AG10803 (cell line): ENCODE measurements at regions not wholly inside any gene's neighbourhood (a gene's known extent, or its start where the extent isn't known, plus 50 kb on each side); places are given as distances from the start of the nearest gene placed in this dataset.

Experiments
- DNase-seq: peaks from one replicate; pipeline ENCODE4 v3.0.0; 2010; ENCODE audit warnings: low read depth
- H3K4me3 ChIP-seq: 2 replicates; pipeline ENCODE4 v1.5.1; 2011; ENCODE audit warnings: mild to moderate bottlenecking, low read length, control low read depth
- TF ChIP-seq, protein P1 (sequence below): conservative IDR thresholded peaks from 2 replicates; pipeline ENCODE4 v1.5.1; 2011; ENCODE audit warnings: mild to moderate bottlenecking, low read length, control low read depth, inconsistent platforms

DNA sequence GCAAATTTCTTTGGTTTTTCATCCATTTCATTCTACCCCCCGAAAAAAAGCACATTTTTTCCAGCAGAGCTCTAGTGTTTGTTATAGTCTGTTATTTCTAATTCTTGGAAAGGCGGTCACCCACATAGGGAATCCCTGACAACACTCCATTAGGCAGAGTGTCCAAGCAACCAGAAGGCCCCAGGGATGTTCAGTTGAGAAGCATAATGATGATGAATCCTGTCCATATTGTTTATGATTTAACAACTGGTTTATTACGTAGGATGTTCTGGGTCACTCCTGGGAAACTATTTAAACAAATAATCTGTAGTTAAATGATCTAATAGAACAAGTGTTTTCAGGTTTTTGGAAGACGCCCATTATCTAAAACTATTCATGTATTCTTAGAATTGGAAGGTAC, 388.7 kb downstream of the TNS1 start:
- DNase-seq, result no peak
- TF ChIP-seq, protein P1, sequence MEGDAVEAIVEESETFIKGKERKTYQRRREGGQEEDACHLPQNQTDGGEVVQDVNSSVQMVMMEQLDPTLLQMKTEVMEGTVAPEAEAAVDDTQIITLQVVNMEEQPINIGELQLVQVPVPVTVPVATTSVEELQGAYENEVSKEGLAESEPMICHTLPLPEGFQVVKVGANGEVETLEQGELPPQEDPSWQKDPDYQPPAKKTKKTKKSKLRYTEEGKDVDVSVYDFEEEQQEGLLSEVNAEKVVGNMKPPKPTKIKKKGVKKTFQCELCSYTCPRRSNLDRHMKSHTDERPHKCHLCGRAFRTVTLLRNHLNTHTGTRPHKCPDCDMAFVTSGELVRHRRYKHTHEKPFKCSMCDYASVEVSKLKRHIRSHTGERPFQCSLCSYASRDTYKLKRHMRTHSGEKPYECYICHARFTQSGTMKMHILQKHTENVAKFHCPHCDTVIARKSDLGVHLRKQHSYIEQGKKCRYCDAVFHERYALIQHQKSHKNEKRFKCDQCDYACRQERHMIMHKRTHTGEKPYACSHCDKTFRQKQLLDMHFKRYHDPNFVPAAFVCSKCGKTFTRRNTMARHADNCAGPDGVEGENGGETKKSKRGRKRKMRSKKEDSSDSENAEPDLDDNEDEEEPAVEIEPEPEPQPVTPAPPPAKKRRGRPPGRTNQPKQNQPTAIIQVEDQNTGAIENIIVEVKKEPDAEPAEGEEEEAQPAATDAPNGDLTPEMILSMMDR, result no peak
- H3K4me3 ChIP-seq, result no peak overlapping the region

DNA sequence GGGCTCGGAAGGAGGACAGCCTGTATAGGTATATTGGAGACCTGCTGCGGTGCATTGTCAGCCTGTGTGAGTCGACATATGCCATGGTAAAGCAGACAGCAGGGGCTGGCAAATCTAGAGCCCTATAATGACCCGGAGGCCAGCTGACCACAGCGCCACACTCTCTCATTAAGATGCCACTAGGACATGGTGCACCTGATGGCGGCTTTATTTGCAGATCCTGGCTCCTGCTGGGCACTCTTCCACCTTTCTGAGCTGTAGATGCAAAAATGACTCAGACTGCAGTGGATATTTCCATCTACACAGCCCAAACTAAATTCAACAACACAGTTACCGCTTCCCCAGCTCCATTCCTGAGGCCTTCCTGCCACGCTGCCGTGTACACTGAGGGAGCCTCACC, 389.9 kb downstream of the TNS1 start:
- TF ChIP-seq, protein P1, result no peak
- H3K4me3 ChIP-seq, result no peak overlapping the region
- no peak for DNase-seq

DNA sequence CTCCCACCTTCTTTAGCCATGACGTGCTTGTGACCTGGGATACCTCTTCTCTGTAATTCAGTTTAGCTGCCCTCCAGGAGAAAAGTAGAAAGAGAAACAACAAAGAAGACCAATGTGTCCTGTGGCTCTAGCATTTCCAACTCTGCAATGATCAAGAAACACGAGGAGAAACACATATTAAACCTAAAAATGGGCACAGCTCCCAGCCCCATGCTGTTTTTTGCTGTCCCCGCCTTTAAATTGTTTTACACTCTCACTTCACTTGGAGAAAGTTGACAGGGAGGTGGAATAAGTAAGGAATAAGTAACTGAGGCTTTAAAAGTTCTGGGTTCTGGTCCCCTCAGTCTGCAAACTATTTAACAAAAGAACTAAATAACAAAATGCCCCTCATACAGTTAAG, 390.6 kb downstream of the TNS1 start:
- TF ChIP-seq, protein P1, result no peak
- H3K4me3 ChIP-seq, result no peak overlapping the region
- no peak for DNase-seq

DNA sequence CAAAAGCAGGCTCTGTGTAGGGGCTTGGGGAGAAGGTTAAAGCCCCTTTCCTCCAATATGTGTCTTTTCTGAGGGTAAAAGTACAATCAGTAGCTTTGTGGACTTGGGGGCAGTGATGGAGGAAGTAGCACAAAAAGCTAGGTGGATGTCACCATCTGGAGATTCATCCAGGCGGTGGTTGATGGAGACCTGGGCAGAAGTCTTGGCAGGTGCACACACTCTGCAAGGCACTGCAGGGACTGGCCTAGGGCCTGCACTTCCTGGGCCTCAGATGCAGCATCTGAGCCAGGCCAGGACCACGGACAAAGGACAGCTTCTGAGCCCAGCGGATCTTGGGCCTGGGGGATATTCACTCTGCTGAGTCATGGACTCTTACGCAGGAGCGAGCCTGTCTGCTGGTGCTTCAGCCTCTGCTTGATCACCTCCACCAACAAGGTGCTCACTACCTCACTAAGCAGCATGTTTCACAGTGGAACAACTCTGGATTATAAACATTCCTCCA, 391.1 kb downstream of the TNS1 start:
- DNase-seq, result no peak
- H3K4me3 ChIP-seq, result no peak overlapping the region
- TF ChIP-seq, protein P1, result no peak

DNA sequence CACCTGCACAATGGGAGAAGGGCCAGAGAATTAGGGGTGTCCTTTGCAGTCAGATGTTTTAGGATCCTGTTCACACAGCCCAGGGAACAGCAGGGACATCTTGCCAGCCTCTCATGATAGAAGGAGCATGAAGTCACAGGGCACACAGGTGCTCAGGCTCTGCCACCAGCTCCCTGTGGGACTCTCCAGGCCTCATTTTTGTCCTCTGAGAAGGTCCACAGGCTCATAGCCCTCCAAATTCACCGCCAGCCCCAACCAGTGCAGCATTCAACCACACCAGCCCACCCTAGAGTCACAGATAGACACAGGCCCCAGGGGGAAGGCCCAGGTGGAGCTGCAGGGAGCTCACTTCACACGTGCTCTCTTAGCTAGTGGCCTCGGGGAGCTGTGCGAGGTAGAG, 391.7 kb downstream of the TNS1 start:
- H3K4me3 ChIP-seq, result no peak overlapping the region
- no peak for DNase-seq
- TF ChIP-seq, protein P1, result no peak

DNA sequence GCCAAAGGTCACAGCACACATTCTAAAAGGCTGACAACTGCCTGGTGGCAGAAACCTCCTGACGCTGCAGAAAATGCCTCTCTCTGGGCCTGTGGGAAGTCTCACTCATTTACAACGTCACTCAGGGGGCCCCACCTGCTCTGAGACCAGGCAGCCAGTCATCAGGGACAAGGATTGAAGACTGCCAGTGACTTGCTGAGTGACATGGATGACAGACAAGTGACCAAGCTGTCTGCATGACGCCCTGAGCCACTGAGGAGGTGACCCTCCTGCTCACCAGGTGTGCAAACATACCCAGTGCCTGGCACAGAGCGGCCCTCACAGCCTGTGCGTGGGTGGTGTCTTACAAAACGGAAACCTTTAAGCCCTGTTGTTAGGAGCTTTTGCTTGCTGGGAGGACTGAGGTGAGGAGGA, 392.4 kb downstream of the TNS1 start:
- DNase-seq, result no peak
- no peak overlapping the region for H3K4me3 ChIP-seq
- TF ChIP-seq, protein P1, result no peak

DNA sequence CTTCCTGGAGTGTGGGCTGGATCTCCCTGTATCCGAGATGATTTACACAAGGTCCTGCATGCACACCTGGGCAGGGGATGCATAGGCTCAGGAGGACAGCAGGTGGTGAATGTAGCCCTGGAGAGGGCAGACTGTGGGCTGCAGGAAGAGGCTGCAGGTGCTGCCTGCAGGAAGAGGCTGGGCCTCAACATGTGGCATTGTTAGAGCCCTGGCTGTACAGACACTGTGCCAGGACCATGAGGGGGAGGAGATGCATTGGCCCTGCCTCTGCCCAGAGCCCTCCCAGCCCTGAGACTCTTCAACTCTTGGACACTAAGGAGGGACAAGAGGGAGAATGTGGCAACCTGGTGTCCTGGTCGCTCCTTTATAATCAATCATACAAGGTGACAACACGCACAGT, 392.8 kb downstream of the TNS1 start:
- DNase-seq, result no peak
- H3K4me3 ChIP-seq, result no peak overlapping the region
- TF ChIP-seq, protein P1, result no peak
